NCI-H1048 (cell line): ENCODE measurements at regions not wholly inside any gene's neighbourhood (a gene's known extent, or its start where the extent isn't known, plus 50 kb on each side); places are given as distances from the start of the nearest gene placed in this dataset.

Experiments used
- DNase-seq: peaks from one replicate; lab custom pipeline; 2025; lab: John Stamatoyannopoulos, UW

DNA sequence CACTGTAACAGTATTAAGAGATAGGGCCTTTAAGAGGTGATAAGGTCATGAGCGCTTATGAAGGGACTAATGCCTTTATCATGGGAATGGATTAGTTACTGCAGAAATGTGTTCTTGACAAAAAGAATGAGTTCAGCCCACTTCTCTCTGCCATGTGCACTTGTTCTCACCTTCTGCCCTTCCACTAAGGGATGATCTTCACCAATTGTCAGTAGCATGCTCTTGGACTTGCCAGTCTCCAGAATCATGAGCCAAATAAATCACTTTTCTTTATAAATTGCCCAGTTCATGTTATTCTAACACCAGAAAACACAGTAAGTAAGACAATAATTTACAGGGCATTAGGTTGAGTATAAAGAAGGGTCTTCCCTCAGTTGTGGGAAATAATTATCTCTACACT is 189.1 kb downstream of the CRPPA start:
- no peak for DNase-seq

DNA sequence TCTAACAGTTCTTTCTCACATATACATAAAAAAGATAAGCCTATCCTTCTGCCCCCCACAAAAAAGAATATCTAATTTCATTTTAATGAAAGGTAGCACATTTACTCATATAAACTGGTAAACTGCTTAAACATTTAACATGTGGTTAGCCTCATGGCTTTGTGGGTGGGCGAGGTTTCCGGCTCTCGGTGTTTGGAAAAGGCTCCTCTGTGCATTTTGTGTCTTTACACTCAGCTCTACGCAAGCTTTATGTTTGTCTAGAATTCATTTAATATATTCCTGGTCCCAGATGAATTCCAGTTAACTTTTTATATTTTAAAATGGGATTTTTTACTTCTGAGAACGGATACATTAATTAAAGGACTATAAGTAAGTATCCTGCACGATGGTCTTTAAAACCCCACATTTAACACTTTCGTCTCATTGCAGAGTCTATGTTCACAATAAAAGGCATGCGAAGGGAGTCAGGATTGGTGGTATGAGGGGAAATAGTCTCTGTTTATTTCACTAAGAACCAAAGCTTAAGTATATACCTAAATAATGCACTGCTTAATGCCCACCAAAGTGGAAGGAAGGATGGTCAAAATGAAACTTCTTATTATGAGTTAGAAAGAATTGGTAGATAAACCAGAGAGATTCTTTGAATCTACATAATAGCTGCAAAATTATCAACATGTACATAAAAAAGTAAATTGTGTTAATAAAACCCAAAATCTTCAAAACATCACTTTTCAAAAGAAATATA is 197.2 kb downstream of the CRPPA start:
- DNase-seq: no peak

DNA sequence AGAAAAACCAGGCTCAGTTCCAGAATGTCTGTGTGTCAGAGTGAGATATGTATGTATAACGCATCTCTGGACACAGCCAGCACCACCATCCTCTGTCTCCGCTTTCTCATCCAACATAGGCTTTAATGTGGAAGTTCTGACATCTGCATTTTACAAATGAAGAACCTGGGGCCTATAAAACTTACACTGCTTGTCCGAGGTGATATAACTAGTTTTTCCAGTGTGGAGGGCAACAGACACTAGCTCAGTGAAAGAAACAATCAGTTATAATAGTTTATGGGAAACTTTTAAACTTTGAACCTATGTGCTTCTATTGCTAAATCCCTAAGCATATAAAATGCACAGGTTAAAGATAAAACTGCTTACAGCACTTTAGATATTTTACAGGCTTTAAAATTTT is 208.7 kb downstream of the CRPPA start:
- DNase-seq: peak; percentile 5

DNA sequence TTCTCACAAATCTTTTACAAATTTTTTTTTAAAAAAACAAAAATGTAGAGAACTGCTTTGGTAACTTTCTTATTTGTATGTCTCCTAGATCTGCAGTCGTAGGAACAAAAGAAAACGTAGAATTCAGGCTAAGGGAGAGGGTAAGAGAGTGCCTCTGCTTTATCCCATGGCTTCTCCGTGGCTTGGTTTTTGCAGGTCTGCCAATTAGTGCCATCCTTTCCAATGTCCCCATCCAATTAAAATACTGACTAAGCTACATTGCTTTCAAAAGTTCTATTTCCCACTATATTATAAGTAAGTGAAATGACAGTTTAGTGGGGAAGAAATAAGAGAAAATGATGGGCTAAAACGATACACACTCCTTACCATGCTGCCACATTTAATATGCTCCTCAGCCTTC is 209.3 kb downstream of the CRPPA start:
- no peak for DNase-seq

DNA sequence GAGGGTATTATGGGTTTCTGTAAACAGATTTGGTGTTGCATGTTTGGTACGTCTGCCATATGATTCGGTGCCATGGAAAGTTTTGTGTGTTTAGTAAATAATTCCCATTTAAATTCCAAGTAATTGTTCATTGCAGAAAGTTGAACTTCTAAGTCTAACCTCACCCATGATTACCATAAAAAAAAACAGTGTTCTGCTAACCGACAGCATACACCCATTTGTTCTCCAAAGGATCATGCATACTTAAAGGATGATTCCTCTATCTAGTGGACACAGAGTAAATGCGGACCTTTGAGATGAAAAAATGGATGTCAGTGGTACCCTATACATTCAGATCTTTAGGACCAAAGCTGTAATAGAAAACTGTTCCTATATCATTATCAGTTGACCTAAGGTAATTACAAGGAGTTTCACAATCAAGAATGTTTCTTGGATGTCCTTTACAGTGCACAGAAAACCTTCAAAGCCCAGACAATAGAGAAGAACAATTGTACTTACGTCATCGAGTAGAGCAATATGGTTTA is 209.9 kb downstream of the CRPPA start:
- DNase-seq: no peak

DNA sequence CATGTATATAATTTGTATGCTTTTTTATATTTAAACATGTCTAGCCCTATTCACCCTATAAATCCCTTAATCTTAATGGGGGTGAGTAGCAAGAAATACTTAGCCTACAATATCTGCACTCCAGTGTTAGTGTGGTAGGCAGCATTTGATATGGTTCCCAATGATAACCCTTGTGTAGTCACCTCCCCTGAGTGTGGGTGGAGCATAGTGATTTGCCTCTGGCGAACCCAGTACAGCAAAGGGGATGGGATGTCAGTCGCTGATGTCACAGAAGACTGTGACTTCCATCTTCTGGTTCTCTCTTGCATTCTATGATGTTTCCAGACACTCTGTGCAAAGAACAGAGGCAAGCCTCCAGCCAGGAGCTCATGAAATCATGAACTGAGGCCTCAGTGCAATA is 211.2 kb downstream of the CRPPA start:
- no peak for DNase-seq

DNA sequence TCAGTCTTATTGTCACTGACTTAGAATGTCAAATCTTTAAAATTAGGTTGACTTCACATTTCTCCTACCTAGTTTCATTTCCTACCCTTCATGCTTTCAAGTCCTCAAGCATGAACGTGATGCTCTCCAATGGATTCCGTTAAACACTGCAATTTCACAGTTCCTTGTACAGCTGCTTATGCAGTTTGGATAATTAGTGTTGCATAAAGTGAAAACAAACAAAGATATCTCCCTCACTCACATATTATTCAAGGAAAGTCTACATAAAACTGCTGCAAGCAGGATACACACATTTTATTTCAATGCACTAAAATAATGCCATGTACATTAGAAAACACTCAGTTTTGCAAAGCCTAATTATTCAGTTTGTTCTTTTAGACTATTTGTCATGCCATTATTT is 214.0 kb downstream of the CRPPA start:
- no peak for DNase-seq

DNA sequence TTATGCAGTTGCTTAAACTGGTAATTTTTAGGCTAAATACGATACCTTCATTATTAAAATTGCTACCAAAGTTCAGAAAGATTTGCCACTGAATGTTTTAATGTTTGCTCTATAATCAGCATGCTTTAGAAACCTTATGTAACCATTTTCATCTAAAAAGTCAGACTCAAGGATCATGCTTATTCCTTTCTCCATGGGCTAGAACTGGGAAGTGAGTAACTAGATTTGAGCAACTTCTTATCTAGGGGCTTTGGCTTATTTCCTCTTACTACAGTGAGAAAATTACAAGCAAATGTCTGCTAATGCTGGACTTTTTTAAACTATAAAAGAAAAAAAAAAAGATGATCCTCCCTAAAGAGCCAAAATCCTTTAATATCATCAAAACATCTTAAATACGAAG is 215.9 kb downstream of the CRPPA start:
- DNase-seq: no peak

DNA sequence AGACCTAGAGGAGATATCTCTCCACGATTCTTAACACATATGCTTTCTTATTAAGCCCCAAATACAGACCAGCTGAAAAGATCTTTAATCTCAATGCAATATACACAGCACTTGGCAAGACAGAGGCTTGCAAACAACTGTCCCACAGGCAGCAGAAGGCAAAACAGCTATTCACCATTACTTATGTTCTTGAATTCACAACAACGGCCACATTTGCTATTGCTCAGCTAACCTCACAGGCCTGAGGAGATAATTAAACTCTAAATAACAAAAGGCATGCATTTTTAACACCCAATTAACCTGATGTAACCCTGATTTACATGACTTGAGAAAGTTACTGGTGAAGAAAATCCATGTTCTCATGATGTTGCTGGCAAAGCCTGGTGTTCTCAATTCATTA is 216.4 kb downstream of the CRPPA start:
- DNase-seq: no peak

DNA sequence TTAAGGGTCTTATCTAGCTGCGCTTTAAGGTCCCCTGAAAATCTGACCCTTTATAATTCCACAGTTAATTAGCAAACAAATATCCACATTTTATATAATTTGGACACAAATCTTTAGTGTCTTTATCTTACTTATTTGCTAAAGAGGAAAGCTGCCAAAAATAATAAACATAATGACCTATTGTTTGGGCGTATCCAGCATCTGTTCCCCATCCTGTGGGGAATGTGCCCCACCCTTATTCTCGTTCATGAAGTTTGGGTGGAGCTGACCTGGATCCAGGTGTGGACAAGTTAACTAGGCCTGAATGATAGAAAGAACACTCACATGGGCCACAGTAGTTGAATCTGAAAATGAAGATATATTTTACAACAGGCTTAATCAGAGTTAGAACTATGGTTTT is 218.3 kb downstream of the CRPPA start:
- DNase-seq: no peak

DNA sequence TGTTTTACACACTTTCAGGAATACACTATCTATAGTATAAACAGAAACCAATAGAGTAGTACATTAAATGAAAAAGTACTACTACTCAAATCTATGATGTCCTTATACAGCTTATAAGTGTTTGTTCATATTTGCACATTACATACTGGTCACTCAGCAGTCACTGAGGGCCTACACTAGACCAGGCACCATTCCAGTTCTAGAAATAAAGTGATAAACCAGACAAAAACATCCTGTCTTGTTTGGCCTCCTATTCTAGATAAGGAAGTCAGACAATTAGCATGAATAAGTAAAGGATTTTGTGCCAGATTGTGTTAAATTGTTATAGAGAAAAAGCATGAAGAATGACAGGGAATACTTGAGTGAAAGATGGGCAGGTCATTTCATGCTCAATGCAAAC is 219.0 kb downstream of the CRPPA start:
- no peak for DNase-seq

DNA sequence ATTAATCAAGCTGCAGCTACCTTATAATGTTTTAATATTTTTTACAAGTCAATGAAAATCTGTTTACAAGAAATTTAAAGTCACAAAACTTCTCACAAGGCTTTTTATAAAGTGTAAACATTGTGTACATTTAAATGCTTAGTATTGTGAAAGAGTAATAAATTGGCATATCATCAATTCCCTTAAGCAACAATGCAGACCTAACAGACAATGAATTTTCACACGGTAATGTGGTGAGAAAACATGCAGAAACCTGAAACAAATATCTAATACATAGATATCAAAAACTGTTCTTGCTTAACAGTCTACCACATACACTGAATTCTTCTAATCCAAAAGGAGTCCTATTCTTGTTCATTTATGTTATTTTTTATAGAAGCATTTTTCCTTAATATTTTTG is 220.7 kb downstream of the CRPPA start:
- no peak for DNase-seq

DNA sequence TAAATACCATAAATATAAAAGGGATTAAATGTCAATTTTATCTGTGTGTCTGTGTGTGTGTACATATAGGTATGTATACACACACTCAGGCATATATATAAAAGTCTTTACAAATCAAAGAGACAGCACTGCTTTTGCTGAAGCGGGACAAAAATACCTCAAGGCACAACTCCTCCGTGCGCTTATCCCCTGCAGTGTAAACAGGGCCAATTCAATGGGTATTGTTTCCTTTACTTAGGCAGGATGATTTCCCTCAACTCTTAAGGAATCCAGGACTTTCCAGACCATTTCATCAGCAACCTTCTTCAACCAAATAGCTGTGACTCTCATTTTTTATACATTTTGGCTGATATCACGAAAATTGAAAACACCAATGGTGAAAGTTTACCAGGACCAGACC is 227.7 kb downstream of the CRPPA start:
- no peak for DNase-seq

DNA sequence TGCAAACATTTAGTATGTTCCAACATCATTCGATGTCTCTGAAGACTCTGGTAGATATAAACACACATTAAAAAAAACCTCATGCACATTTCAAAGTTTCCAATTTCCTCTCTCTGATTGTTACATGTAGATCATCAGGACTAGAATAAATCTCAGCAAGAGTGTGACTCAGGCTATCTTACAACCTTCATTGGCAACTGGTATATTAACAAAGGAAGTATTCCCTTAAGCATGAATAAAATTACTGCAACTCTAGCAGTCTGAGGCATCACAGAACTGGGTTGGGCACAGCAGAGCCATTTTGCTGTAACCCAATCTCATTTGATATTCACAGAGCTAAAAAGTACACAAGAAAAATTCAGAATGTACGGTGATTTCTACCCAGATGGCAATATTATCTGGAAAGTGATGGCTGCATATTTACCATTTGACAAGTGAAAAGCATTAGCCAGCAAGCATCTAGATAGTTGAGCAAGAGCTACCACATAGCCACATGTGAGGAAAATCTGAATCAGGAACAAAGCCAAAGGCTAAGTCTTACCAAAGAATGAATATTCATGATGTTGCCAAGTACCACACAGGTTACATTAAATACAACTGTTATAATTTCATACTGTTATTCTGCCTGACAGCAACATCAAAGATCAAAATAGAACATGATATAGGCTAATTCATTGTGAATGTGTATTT is 232.2 kb downstream of the CRPPA start:
- no peak for DNase-seq

DNA sequence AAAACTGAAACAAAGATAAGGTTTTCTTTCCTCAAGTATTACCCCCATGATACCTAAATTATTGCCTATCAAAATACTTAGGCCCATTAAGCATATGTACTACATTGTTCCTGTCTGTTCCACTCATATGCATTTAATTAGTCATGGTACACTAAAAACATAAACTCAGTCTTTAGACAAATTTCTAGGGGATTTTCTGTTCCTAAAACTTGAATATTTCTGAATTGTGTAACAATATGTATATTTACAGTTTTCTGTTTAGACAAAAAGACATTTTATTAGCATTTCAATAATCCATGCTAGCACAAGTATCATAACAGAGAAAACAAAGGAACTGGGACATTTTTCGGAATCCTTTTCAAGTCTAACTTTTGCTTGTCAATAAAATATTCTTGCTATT is 234.2 kb downstream of the CRPPA start:
- no peak for DNase-seq

DNA sequence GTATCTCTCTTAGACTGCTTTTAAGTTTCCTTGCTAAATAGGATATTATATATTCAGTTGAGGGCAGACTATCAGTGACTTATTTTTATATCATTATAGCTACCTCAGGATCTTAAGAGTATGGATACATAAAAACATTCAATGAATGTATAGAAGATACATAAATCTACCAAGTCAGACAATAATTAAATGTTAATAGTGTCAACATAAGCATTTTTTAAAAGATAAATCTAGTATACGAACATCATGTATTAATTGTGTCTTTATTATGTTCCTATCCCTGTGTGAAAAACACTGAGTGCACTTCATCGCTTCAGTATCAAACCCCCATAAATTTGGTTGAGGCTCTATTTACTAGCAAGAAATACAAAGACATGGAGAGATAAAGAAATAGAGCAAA is 242.8 kb downstream of the CRPPA start:
- no peak for DNase-seq

DNA sequence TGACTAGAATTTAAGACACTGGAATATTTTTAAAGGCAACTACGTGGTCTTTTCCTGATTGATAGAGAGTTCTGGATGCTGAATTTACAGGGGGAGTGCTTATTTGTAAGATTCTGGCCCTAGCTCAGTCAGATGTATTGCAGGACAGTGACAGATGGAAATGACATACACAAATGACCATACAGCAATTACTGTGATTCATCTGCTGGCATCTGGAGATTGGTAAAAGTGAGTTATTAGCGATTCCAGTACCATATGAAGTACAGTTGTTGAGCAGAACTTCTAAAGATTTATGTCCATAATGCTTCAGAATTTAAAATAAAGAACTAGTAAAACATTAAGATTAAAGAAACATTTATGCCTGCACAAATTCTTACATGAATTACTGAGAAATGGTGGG is 243.2 kb downstream of the CRPPA start:
- DNase-seq: no peak

DNA sequence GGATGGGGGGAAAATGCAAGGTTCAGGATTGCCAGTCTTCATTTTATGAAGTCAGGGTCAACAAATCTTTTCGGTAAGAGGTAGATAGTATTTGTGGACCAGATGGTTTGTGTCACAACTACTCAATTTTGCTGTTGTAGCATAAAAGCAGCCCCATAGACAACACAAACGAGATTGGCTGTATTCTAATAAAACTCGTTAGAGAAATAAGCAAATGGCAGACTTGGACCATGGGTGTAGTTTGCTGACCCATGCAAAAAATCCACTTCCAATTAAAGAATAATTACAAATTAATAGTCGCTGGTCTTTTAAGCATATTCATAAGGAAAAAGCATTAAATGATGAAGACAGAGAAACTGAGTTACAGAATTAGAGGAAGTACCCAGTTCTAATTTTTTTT is 247.1 kb downstream of the CRPPA start:
- no peak for DNase-seq

DNA sequence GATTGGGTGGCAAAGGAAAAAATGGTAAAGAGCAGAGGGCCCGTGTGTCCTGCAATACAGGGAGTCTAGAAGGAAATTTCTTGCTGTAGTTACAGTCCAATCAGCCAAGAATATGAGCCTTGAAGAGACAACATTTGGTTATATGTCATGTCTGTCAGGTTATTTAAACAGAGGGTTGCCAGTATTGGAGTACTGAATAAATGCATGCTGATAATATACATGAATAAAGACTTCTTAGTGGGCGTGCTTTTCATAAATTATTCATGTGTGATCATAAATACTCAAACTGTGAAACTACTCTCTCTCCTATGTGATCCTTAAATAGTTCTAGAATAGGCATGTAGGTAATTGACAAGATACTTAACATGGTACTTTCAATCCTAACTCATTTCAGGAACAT is 249.0 kb downstream of the CRPPA start:
- DNase-seq: no peak

DNA sequence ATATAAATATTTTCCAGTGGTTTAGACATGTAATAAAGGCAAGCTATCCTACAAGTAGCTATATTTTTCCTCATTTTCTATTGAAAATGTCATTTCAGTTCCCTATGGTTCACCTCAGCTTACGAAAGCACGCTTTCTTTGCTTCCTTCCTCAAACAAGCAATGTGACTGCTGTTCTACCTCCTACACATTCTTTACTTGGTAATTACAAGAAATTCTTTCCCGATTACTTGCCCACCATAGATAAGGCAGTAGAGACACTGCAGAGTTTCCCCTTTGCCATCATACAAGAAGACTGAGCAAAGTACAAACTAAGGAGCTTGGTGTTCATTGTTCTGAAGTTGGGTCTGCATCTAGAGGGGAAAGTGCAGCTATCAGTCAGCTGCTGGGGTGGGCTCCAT is 249.4 kb downstream of the CRPPA start:
- no peak for DNase-seq

DNA sequence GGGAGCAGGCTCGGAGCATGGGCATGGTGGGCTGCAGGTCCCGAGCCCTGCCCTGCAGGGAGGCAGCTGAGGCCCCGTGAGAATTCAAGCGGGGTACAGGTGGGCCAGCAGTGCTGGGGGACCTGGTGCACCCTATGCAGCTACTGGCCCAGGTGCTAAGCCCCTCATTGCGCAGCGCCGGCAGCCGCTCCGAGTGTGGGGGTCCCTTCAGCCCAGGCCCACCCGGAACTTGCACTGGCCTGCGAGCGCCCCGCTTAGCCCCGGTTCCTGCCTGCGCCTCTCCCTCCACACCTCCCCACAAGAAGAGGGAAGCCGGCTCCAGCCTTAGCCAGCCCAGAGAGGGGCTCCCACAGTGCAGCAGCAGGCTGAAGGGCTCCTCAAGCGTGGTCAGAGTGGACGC is 250.7 kb downstream of the CRPPA start:
- no peak for DNase-seq

DNA sequence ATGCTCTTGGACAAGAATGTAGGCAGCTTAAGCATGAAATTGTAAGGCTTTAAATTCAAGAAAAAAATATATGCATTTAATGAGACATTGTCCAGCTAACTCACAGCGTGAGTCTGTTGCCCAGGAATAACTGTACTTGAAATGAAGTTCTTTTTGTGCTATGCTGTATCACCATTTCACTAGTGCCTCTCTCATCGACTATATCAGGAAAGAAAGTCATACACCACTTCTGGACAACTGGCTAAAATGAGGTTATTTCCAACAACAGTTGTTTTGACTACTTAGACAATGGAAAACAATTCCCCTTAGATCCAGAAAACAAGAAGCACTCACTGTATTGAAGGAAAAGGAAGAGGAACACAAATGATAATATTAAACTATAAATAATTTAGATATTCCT is 251.8 kb downstream of the CRPPA start:
- no peak for DNase-seq

DNA sequence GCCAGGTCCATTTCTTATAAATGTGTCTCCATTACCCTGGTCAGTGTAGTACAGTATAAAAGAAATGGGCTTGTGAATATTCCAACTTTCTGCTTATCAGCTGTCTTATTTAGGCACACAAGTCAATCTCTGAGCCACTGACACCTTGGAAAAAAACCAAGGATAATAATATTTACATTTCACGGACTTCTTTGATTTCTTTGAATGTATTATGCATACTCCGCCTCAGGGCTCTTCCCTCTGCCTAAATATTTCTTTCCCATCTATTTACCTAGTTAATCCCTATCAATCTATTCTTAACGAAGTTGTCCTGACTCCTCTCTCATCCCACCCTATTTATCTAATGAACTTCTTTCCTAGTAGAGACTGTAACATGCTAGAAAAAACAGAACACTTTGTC is 253.8 kb downstream of the CRPPA start:
- DNase-seq: no peak

DNA sequence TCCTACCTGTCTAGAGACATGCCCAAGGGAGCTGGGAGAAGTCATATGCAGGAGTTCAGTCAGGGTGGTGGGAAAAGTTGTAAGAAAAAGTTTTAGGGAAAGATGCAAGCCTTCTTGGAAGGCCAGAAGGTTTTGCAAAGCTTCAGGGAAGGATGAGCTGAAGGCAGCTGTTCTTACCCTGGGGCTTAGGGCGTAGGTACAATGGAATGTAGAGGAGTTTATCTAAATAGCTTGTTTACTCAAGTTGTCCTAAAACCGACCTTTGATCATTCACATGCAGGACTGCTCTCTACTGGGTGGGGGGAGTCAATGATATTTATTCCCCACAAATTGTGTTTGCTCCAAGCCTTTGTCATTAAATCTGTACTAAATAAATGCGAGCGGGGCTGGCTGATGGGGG is 277.0 kb downstream of the CRPPA start:
- DNase-seq: no peak
